IMR-90 (cell line): ENCODE measurements at regions not wholly inside any gene's neighbourhood (a gene's known extent, or its start where the extent isn't known, plus 50 kb on each side); places are given as distances from the start of the nearest gene placed in this dataset.

Experiments
- ATAC-seq: fragments of 200-7000 bp; cut with Tn5 transposase; 2 replicates; pipeline ENCODE4 v1.9.1; 2020; ENCODE audit warnings: low read depth, mild to moderate bottlenecking, moderate library complexity
- BruUV-seq: library from RNA; stranded (reverse); fragments of 400-500 nt; replicated peaks from 2 replicates; lab custom pipeline; 2021; lab: Mats Ljungman, UMichigan
- CTCF ChIA-PET: fragments of 300-600 bp; formaldehyde crosslinking; extraction: SDS; loops from one replicate; lab custom pipeline; 2021; ENCODE audit warnings: antibody characterized with exemption; lab: Yijun Ruan, JAX
- POLR2A ChIA-PET: fragments of 300-600 bp; sonication (Branson Sonifier 250); formaldehyde crosslinking; loops from one replicate; lab custom pipeline; 2022; ENCODE audit warnings: antibody characterized with exemption; ENCODE audit not compliant: unreplicated experiment; lab: Charles Lee
- DNase-seq: peaks from one replicate; pipeline ENCODE4 v3.0.0; 2013
- H2AFZ ChIP-seq: replicated peaks from 2 replicates; pipeline ENCODE3; 2013; ENCODE audit warnings: low read length, mild to moderate bottlenecking; ENCODE audit not compliant: poor library complexity
- H2AK5ac ChIP-seq: 2 replicates; pipeline ENCODE4 v1.6.1; 2013; ENCODE audit warnings: low read depth, low read length, inconsistent platforms
- H2AK9ac ChIP-seq: replicated peaks from 2 replicates; pipeline ENCODE3; 2013; ENCODE audit warnings: mild to moderate bottlenecking, low read depth, low read length, moderate library complexity; ENCODE audit not compliant: poor library complexity
- H2BK120ac ChIP-seq: 2 replicates; pipeline ENCODE4 v1.6.1; 2013; ENCODE audit warnings: low read depth, low read length, inconsistent platforms
- H2BK15ac ChIP-seq: 3 replicates; pipeline ENCODE4 v1.6.1; 2013; ENCODE audit warnings: low read depth, low read length, inconsistent platforms
- H2BK20ac ChIP-seq: 2 replicates; pipeline ENCODE4 v1.6.1; 2013; ENCODE audit warnings: low read depth, mild to moderate bottlenecking, inconsistent platforms, low read length, moderate library complexity
- H2BK5ac ChIP-seq: 2 replicates; pipeline ENCODE4 v1.6.1; 2013; ENCODE audit warnings: mild to moderate bottlenecking, low read depth, low read length, inconsistent platforms; ENCODE audit not compliant: poor library complexity, severe bottlenecking
- H3K14ac ChIP-seq: replicated peaks from 2 replicates; pipeline ENCODE4 v1.6.1; 2013; ENCODE audit warnings: low read depth, low read length, inconsistent platforms
- H3K18ac ChIP-seq: 2 replicates; pipeline ENCODE4 v1.6.1; 2013; ENCODE audit warnings: low read depth, low read length, control low read depth
- H3K23ac ChIP-seq: 2 replicates; pipeline ENCODE4 v1.6.1; 2013; ENCODE audit warnings: low read depth, low read length, inconsistent platforms
- H3K27ac ChIP-seq: 2 replicates; pipeline ENCODE4 v1.5.1; 2013; ENCODE audit warnings: mild to moderate bottlenecking, control low read depth, low read length; ENCODE audit not compliant: insufficient read depth
- H3K27me3 ChIP-seq: 2 replicates; pipeline ENCODE4 v1.6.1; 2013; ENCODE audit warnings: low read length; ENCODE audit not compliant: control insufficient read depth, insufficient read depth
- H3K36me3 ChIP-seq: 2 replicates; pipeline ENCODE4 v1.6.1; 2013; ENCODE audit warnings: low read length, mixed read lengths; ENCODE audit not compliant: control insufficient read depth, insufficient read depth
- H3K4ac ChIP-seq: 2 replicates; pipeline ENCODE4 v1.6.1; 2013; ENCODE audit warnings: low read depth, low read length, inconsistent platforms
- H3K4me1 ChIP-seq: 2 replicates; pipeline ENCODE4 v1.6.1; 2013; ENCODE audit warnings: low read length, mixed read lengths; ENCODE audit not compliant: control insufficient read depth, insufficient read depth
- H3K4me2 ChIP-seq: 2 replicates; pipeline ENCODE4 v1.6.1; 2013; ENCODE audit warnings: low read depth, mild to moderate bottlenecking, control low read depth, low read length, moderate library complexity
- H3K4me3 ChIP-seq: 2 replicates; pipeline ENCODE4 v1.5.1; 2013; ENCODE audit warnings: low read depth, mild to moderate bottlenecking, control low read depth, low read length, moderate library complexity; ENCODE audit not compliant: insufficient read depth
- H3K56ac ChIP-seq: 2 replicates; pipeline ENCODE4 v1.6.1; 2013; ENCODE audit warnings: low read length, inconsistent platforms; ENCODE audit not compliant: insufficient read depth; ENCODE audit errors: extremely low read depth
- H3K79me1 ChIP-seq, 2 experiments: 2 replicates each; pipeline ENCODE4 v1.6.1; 2013; ENCODE audit warnings: low read length in 2 of 2, inconsistent platforms in 1 of 2, low read depth in 1 of 2
- H3K9ac ChIP-seq: 2 replicates; pipeline ENCODE4 v1.6.1; 2013; ENCODE audit warnings: low read depth, low read length, control low read depth
- H3K9me1 ChIP-seq: 2 replicates; pipeline ENCODE4 v1.6.1; 2013; ENCODE audit warnings: low read length, inconsistent platforms; ENCODE audit not compliant: insufficient read depth
- H3K9me3 ChIP-seq: 2 replicates; pipeline ENCODE4 v1.6.1; 2013; ENCODE audit warnings: low read length; ENCODE audit not compliant: control insufficient read depth, insufficient read depth
- H4K20me1 ChIP-seq: 2 replicates; pipeline ENCODE4 v1.6.1; 2013; ENCODE audit warnings: low read length, inconsistent platforms; ENCODE audit not compliant: insufficient read depth
- H4K5ac ChIP-seq: 2 replicates; pipeline ENCODE4 v1.6.1; 2013; ENCODE audit warnings: mild to moderate bottlenecking, low read depth, low read length, control low read depth
- H4K8ac ChIP-seq, 2 experiments: 2 replicates each; pipeline ENCODE4 v1.6.1; 2013; ENCODE audit warnings: low read depth in 2 of 2, low read length in 2 of 2, control low read depth in 1 of 2, inconsistent platforms in 1 of 2
- H4K91ac ChIP-seq: 2 replicates; pipeline ENCODE4 v1.6.1; 2013; ENCODE audit warnings: low read depth, low read length, inconsistent platforms; ENCODE audit not compliant: insufficient read depth
- CEBPB ChIP-seq: IDR thresholded peaks from 2 replicates; pipeline ENCODE4 v1.6.1; 2012; ENCODE audit warnings: low read depth, low read length, improper control_type of control experiment
- FOS ChIP-seq: fragments of 150-350 bp; IDR thresholded peaks from 2 replicates; pipeline ENCODE4 v1.6.1; 2016; ENCODE audit warnings: low read depth, low read length
- POLR2A ChIP-seq: IDR thresholded peaks from 2 replicates; pipeline ENCODE4 v1.6.1; 2012; ENCODE audit warnings: mild to moderate bottlenecking, low read depth, low read length
- USF2 ChIP-seq: fragments of 150-350 bp; IDR thresholded peaks from 2 replicates; pipeline ENCODE4 v1.6.1; 2017; ENCODE audit warnings: mild to moderate bottlenecking, antibody characterized with exemption, low read length, low read depth
- WGBS, 2 experiments: methylation state at CpG; one replicate each; pipeline versions ENCODE4 v1.1.5 to v1.1.7; 2013; ENCODE audit warnings: missing lambda C conversion rate in 2 of 2; ENCODE audit not compliant: insufficient read length in 1 of 2; ENCODE audit errors: extremely low coverage in 2 of 2; 5-methylcytosine and 5-hydroxymethylcytosine counted together
- dilution Hi-C: fragments of 300-500 bp; cut with HindIII; formaldehyde crosslinking; loops from one replicate; pipeline ENCODE4 v1.14.3; 2018; ENCODE audit warnings: low sequenced_read_pairs; ENCODE audit not compliant: unreplicated experiment
- in situ Hi-C: fragments of 300-500 bp; cut with MboI; formaldehyde crosslinking; loops from 3 replicates; pipeline ENCODE4 v1.14.3; 2019; ENCODE audit warnings: low sequenced_read_pairs, inconsistent platforms, mixed read lengths
- intact Hi-C: fragments of 100-400 bp; cut with micrococcal nuclease; formaldehyde crosslinking; loops from 2 replicates; pipeline ENCODE4 v1.10.0; 2022

- whole genome bisulfite sequencing, 2 experiments = 90% methylated on average over 4 of the region's 4 CpGs; no CpG with 5 or more reads in 1 of the 2 experiments
- Histone ChIP-seq H3K56ac (peak overlapping the region; percentile 72), H2AK9ac (peak overlapping the region; percentile 79), H2BK15ac (peak overlapping the region; percentile 87), H2AFZ (no peak overlapping the region), H2BK120ac (peak overlapping the region; percentile 98), H4K5ac (peak overlapping the region; percentile 85), H3K79me1 (peaks cover 0 to 12% of the 10 kb centered on the region in 2 experiments; a peak in 1 of 4 replicates), H2BK20ac (peak overlapping the region; percentile 99), H3K14ac (peak overlapping the region; percentile 95), H3K4me3 (no peak overlapping the region), H3K4me1 (peaks cover 19% of the 10 kb centered on the region), H3K23ac (peak overlapping the region; percentile 86), H4K8ac (peak overlapping the region; percentile 91 to 92), H3K9me1 (peaks cover 20% of the 10 kb centered on the region), H2AK5ac (peak overlapping the region; percentile 83), H2BK5ac (peak overlapping the region; percentile 83), H4K91ac (peak overlapping the region; percentile 94), H3K18ac (peak overlapping the region; percentile 94), H3K4ac (peak overlapping the region; percentile 99), H3K9ac (peak overlapping the region; percentile 53), H3K36me3 (no peaks in the 10 kb centered on the region), H4K20me1 (no peaks in the 10 kb centered on the region), H3K27me3 (no peaks in the 10 kb centered on the region), H3K9me3 (no peaks in the 10 kb centered on the region), H3K27ac (peak overlapping the region; percentile 74), H3K4me2 (no peak overlapping the region; the same call in 1 of the 2 replicates)
- intact Hi-C loops = no loop called here
- ATAC-seq (no peak), DNase-seq (no peak)
- in situ Hi-C loops = no loop called here
- CTCF ChIA-PET = no interaction called here
- POLR2A ChIA-PET = interaction anchor here (0.6 to 1.5 kb wide), 6 partner anchors 17 to 183 kb away, joined by 3 to 9 read pairs (median 4); no protein-coding TSS in a partner anchor
- dilution Hi-C loops = no loop called here
- TF ChIP-seq POLR2A = peak; percentile 2; the same call in 1 of the 2 replicates
- no peak for TF ChIP-seq USF2
- no peak for TF ChIP-seq FOS
- no peak for TF ChIP-seq CEBPB
- no TSS peak for BruUV-seq
Measured at GRCh38 chr2:237228281-237228625, 142.6 kb downstream of the COPS8 start.
